ENCODE measurements at regions not wholly inside any gene's neighbourhood (a gene's known extent, or its start where the extent isn't known, plus 50 kb on each side); places are given as distances from the start of the nearest gene placed in this dataset.

- DNase-seq = no peak
These were observed 74.4 kb upstream of the MDFIC2 start for GRCh38 chr3:70386846-70387245.

GRCh38 chr3:70386043-70386442 is 73.6 kb upstream of the MDFIC2 start:
- DNase-seq = no peak

GRCh38 chr3:70383360-70383831 is 71.0 kb upstream of the MDFIC2 start:
- DNase-seq = no peak

- no peak for DNase-seq
These were observed 61.7 kb upstream of the MDFIC2 start for GRCh38 chr3:70374179-70374578.
